HepG2 (cell line): ENCODE measurements at regions not wholly inside any gene's neighbourhood (a gene's known extent, or its start where the extent isn't known, plus 50 kb on each side); places are given as distances from the start of the nearest gene placed in this dataset.

Experiments
- ATRX ChIP-seq: sonication (generic); formaldehyde crosslinking; IDR thresholded peaks from 2 replicates; pipeline ENCODE4 v1.4.0; 2020; ENCODE audit warnings: missing genetic modification reagents, borderline replicate concordance
- CC2D1A ChIP-seq: sonication (generic); formaldehyde crosslinking; IDR thresholded peaks from 2 replicates; pipeline ENCODE4 v1.8.1; 2023; ENCODE audit warnings: mild to moderate bottlenecking, missing genetic modification reagents
- CCAR2 ChIP-seq: fragments of 200-400 bp; formaldehyde crosslinking; optimal IDR thresholded peaks from 2 replicates; pipeline ENCODE3; 2018; ENCODE audit warnings: low read depth, mild to moderate bottlenecking, low read length, moderate library complexity
- CEBPB ChIP-seq: IDR thresholded peaks from 2 replicates; pipeline ENCODE4 v1.6.1; 2011; ENCODE audit warnings: low read depth, low read length, improper control_type of control experiment, borderline replicate concordance
- EZH2 ChIP-seq: conservative IDR thresholded peaks from 2 replicates; pipeline ENCODE4 v1.6.1; 2012; ENCODE audit warnings: mild to moderate bottlenecking, low read depth, low read length, moderate library complexity
- FOXK1 ChIP-seq: sonication (generic); formaldehyde crosslinking; IDR thresholded peaks from 2 replicates; pipeline ENCODE4 v1.4.0; 2020; ENCODE audit warnings: low read depth, missing genetic modification reagents, borderline replicate concordance
- MATR3 ChIP-seq: sonication (generic); formaldehyde crosslinking; IDR thresholded peaks from 2 replicates; pipeline ENCODE4 v1.4.0; 2020; ENCODE audit warnings: missing genetic modification reagents
- MIER3 ChIP-seq: IDR thresholded peaks from 2 replicates; pipeline ENCODE4 v1.6.1; 2016; ENCODE audit warnings: missing compliant biosample characterization, borderline replicate concordance
- NFYC ChIP-seq: IDR thresholded peaks from 2 replicates; pipeline ENCODE4 v1.6.1; 2016; ENCODE audit warnings: missing genetic modification reagents, missing compliant biosample characterization
- SMARCE1 ChIP-seq: fragments of 450-650 bp; IDR thresholded peaks from 2 replicates; pipeline ENCODE4 v1.6.1; 2017; ENCODE audit warnings: borderline replicate concordance
- YY1 ChIP-seq: IDR thresholded peaks from 2 replicates; pipeline ENCODE4 v1.6.1; 2011; ENCODE audit warnings: low read length, low read depth, moderate library complexity, mild to moderate bottlenecking; ENCODE audit not compliant: insufficient read depth, insufficient replicate concordance
- ZKSCAN1 ChIP-seq: fragments of 150-350 bp; IDR thresholded peaks from 2 replicates; pipeline ENCODE4 v1.6.1; 2014; ENCODE audit warnings: low read length
- ZNF589 ChIP-seq: sonication (generic); formaldehyde crosslinking; conservative IDR thresholded peaks from 2 replicates; pipeline ENCODE4 v1.8.0; 2022; ENCODE audit warnings: mild to moderate bottlenecking, moderate library complexity, missing genetic modification reagents
- ZNF891 ChIP-seq: sonication (generic); formaldehyde crosslinking; IDR thresholded peaks from 2 replicates; pipeline ENCODE4 v1.5.0; 2020; ENCODE audit warnings: mild to moderate bottlenecking, missing genetic modification reagents
- ZSCAN31 ChIP-seq: sonication (generic); formaldehyde crosslinking; IDR thresholded peaks from 2 replicates; pipeline ENCODE4 v1.5.0; 2020; ENCODE audit warnings: low read depth, mild to moderate bottlenecking, missing genetic modification reagents
- TF ChIP-seq, protein P1 (sequence below): sonication (generic); formaldehyde crosslinking; IDR thresholded peaks from 2 replicates; pipeline ENCODE4 v1.8.0; 2022; ENCODE audit warnings: missing genetic modification reagents, mild to moderate bottlenecking, borderline replicate concordance
- TF ChIP-seq, protein P2 (sequence below), 2 experiments: IDR thresholded peaks; 2 replicates each; pipeline ENCODE4 v1.6.1; 2011 to 2012; ENCODE audit warnings: low read length in 2 of 2, borderline replicate concordance in 1 of 2, low read depth in 1 of 2, mild to moderate bottlenecking in 1 of 2, moderate library complexity in 1 of 2
- TF ChIP-seq, protein P3 (sequence below): sonication (generic); formaldehyde crosslinking; IDR thresholded peaks from 2 replicates; pipeline ENCODE4 v1.4.0; 2020; ENCODE audit warnings: missing genetic modification reagents
- TF ChIP-seq, protein P4 (sequence below): IDR thresholded peaks from 2 replicates; pipeline ENCODE4 v1.4.0; 2020; ENCODE audit warnings: mild to moderate bottlenecking, missing genetic modification reagents

DNA sequence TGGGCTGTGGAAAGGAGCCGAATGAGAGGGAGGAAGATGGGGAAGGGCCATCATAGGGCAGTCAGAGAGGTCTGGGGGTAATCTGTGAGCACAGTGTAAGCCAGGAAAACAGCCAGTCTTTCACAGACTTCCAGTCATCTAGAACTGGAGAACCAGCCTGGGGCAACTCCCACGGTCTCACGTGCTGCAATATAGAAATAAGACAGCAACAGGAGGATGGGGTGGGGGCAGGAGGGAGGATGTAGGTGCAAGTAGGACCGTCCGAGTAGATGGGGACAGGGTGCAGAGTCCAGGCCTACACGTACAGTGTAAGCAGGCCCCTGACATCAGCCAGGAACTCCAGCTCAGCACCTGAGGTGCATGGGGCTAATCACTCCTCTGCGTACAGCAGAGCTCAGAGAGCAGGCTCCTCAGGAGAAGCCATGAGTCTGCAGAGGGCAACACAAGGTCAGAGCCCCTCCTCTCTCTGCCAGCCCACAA lies 58.2 kb upstream of the TNFAIP3 start (continued):
- TF ChIP-seq, protein P1, sequence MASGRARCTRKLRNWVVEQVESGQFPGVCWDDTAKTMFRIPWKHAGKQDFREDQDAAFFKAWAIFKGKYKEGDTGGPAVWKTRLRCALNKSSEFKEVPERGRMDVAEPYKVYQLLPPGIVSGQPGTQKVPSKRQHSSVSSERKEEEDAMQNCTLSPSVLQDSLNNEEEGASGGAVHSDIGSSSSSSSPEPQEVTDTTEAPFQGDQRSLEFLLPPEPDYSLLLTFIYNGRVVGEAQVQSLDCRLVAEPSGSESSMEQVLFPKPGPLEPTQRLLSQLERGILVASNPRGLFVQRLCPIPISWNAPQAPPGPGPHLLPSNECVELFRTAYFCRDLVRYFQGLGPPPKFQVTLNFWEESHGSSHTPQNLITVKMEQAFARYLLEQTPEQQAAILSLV (CRISPR knock-in tag), result no peak; the same call in 1 of the 2 replicates
- TF ChIP-seq, protein P2, sequence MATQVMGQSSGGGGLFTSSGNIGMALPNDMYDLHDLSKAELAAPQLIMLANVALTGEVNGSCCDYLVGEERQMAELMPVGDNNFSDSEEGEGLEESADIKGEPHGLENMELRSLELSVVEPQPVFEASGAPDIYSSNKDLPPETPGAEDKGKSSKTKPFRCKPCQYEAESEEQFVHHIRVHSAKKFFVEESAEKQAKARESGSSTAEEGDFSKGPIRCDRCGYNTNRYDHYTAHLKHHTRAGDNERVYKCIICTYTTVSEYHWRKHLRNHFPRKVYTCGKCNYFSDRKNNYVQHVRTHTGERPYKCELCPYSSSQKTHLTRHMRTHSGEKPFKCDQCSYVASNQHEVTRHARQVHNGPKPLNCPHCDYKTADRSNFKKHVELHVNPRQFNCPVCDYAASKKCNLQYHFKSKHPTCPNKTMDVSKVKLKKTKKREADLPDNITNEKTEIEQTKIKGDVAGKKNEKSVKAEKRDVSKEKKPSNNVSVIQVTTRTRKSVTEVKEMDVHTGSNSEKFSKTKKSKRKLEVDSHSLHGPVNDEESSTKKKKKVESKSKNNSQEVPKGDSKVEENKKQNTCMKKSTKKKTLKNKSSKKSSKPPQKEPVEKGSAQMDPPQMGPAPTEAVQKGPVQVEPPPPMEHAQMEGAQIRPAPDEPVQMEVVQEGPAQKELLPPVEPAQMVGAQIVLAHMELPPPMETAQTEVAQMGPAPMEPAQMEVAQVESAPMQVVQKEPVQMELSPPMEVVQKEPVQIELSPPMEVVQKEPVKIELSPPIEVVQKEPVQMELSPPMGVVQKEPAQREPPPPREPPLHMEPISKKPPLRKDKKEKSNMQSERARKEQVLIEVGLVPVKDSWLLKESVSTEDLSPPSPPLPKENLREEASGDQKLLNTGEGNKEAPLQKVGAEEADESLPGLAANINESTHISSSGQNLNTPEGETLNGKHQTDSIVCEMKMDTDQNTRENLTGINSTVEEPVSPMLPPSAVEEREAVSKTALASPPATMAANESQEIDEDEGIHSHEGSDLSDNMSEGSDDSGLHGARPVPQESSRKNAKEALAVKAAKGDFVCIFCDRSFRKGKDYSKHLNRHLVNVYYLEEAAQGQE (IDR thresholded peaks at IDR 0.05; ENCODE audit: borderline replicate concordance in 1 of 2, low read depth in 1 of 2, low read length in 2 of 2), result no peak
- no peak for TF ChIP-seq MATR3 (CRISPR knock-in tag)
- TF ChIP-seq EZH2, result no peak
- no peak for TF ChIP-seq CCAR2
- TF ChIP-seq FOXK1 (CRISPR knock-in tag), result peak; percentile 36; the same call in 1 of the 2 replicates
- peak; percentile 16 for TF ChIP-seq YY1
- TF ChIP-seq, protein P3, sequence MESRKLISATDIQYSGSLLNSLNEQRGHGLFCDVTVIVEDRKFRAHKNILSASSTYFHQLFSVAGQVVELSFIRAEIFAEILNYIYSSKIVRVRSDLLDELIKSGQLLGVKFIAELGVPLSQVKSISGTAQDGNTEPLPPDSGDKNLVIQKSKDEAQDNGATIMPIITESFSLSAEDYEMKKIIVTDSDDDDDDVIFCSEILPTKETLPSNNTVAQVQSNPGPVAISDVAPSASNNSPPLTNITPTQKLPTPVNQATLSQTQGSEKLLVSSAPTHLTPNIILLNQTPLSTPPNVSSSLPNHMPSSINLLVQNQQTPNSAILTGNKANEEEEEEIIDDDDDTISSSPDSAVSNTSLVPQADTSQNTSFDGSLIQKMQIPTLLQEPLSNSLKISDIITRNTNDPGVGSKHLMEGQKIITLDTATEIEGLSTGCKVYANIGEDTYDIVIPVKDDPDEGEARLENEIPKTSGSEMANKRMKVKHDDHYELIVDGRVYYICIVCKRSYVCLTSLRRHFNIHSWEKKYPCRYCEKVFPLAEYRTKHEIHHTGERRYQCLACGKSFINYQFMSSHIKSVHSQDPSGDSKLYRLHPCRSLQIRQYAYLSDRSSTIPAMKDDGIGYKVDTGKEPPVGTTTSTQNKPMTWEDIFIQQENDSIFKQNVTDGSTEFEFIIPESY (CRISPR knock-in tag), result no peak
- no peak for TF ChIP-seq ZNF589 (CRISPR knock-in tag)
- no peak for TF ChIP-seq CEBPB
- TF ChIP-seq MIER3, result 0 out of 2 replicates have a peak, but pooled peaks have one; percentile 23
- TF ChIP-seq NFYC, result no peak
- no peak for TF ChIP-seq ZNF891
- TF ChIP-seq, protein P4, sequence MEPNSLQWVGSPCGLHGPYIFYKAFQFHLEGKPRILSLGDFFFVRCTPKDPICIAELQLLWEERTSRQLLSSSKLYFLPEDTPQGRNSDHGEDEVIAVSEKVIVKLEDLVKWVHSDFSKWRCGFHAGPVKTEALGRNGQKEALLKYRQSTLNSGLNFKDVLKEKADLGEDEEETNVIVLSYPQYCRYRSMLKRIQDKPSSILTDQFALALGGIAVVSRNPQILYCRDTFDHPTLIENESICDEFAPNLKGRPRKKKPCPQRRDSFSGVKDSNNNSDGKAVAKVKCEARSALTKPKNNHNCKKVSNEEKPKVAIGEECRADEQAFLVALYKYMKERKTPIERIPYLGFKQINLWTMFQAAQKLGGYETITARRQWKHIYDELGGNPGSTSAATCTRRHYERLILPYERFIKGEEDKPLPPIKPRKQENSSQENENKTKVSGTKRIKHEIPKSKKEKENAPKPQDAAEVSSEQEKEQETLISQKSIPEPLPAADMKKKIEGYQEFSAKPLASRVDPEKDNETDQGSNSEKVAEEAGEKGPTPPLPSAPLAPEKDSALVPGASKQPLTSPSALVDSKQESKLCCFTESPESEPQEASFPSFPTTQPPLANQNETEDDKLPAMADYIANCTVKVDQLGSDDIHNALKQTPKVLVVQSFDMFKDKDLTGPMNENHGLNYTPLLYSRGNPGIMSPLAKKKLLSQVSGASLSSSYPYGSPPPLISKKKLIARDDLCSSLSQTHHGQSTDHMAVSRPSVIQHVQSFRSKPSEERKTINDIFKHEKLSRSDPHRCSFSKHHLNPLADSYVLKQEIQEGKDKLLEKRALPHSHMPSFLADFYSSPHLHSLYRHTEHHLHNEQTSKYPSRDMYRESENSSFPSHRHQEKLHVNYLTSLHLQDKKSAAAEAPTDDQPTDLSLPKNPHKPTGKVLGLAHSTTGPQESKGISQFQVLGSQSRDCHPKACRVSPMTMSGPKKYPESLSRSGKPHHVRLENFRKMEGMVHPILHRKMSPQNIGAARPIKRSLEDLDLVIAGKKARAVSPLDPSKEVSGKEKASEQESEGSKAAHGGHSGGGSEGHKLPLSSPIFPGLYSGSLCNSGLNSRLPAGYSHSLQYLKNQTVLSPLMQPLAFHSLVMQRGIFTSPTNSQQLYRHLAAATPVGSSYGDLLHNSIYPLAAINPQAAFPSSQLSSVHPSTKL (CRISPR knock-in tag), result peak; percentile 73
- TF ChIP-seq ZSCAN31 (CRISPR knock-in tag), result 0 out of 2 replicates have a peak, but pooled peaks have one; percentile 38
- no peak for TF ChIP-seq CC2D1A
- no peak for TF ChIP-seq ZKSCAN1
- no peak for TF ChIP-seq SMARCE1
- no peak for TF ChIP-seq ATRX (CRISPR knock-in tag)
